Upper lobe of left lung (tissue), 6 donors: ENCODE measurements at regions not wholly inside any gene's neighbourhood (a gene's known extent, or its start where the extent isn't known, plus 50 kb on each side); places are given as distances from the start of the nearest gene placed in this dataset.
"Not testable (repeated sequence)": the region's sequence is repeated elsewhere in the genome, so short reads cannot be mapped to it uniquely, and the experiment has no call there.

ENCODE experiments used
- ATAC-seq, 2 donors: fragments of 200-7000 bp; cut with Tn5 transposase; one replicate each; pipeline ENCODE4 v1.9.1; 2022; ENCODE audit warnings: mild to moderate bottlenecking in 2 of 2, moderate library complexity in 2 of 2; ENCODE audit not compliant: low FRiP score in 2 of 2
- DNase-seq, 2 donors: peaks; one replicate each; pipeline ENCODE4 v3.0.0-alpha.2; 2019 to 2020
- H3K27ac ChIP-seq, 4 donors: fragments of 200-600 bp; sonication (generic); one replicate each; pipeline ENCODE4 v1.5.1; 2016 to 2019
- H3K27me3 ChIP-seq, 4 donors: fragments of 200-600 bp; sonication (generic); one replicate each; pipeline ENCODE4 v1.5.1; 2017 to 2019
- H3K36me3 ChIP-seq, 4 donors: fragments of 200-600 bp; sonication (generic); one replicate each; pipeline ENCODE4 v1.5.1; 2016 to 2019
- H3K4me1 ChIP-seq, 4 donors: fragments of 200-600 bp; sonication (generic); one replicate each; pipeline ENCODE4 v1.5.1; 2018 to 2019
- H3K4me3 ChIP-seq, 4 donors: fragments of 200-600 bp; sonication (generic); one replicate each; pipeline ENCODE4 v1.5.1; 2017 to 2019; ENCODE audit warnings: mild to moderate bottlenecking in 2 of 4, moderate library complexity in 1 of 4
- H3K9me3 ChIP-seq, 4 donors: fragments of 200-600 bp; sonication (generic); one replicate each; pipeline ENCODE4 v1.5.1; 2018 to 2019
- EP300 ChIP-seq, 4 donors: sonication (generic); formaldehyde crosslinking; IDR thresholded peaks; one replicate each; pipeline ENCODE4 v1.5.1; 2017; ENCODE audit warnings: antibody characterized with exemption in 4 of 4, control low read depth in 2 of 4
- POLR2A ChIP-seq, 4 donors: fragments of 450-650 bp; IDR thresholded peaks; one replicate each; pipeline ENCODE4 v1.5.1; 2016 to 2017; ENCODE audit warnings: antibody characterized with exemption in 4 of 4, mild to moderate bottlenecking in 2 of 4
- POLR2AphosphoS5 ChIP-seq, 2 donors: sonication (generic); formaldehyde crosslinking; IDR thresholded peaks; one replicate each; pipeline ENCODE4 v1.5.1; 2017; ENCODE audit warnings: antibody characterized with exemption in 2 of 2
- WGBS, 2 donors: methylation state at CpG; one replicate each; pipeline ENCODE4 v1.1.5; 2017 to 2018; 5-methylcytosine and 5-hydroxymethylcytosine counted together
- TF ChIP-seq, protein P1 (sequence below), 6 experiments: fragments of 450-650 bp in 4 of 6; fragments of 200-600 bp in 2 of 6; sonication (generic) in 2 of 6; IDR thresholded peaks; one replicate each; pipeline ENCODE4 v1.5.1; 2016 to 2019; ENCODE audit warnings: antibody characterized with exemption in 6 of 6
- donor health status: DM: no; HTN: no; CAD: no; lungs with moderate emphysema.
- donor health status: DM: no; HTN: yes; CAD: no; lungs with severe emphysema.

DNA sequence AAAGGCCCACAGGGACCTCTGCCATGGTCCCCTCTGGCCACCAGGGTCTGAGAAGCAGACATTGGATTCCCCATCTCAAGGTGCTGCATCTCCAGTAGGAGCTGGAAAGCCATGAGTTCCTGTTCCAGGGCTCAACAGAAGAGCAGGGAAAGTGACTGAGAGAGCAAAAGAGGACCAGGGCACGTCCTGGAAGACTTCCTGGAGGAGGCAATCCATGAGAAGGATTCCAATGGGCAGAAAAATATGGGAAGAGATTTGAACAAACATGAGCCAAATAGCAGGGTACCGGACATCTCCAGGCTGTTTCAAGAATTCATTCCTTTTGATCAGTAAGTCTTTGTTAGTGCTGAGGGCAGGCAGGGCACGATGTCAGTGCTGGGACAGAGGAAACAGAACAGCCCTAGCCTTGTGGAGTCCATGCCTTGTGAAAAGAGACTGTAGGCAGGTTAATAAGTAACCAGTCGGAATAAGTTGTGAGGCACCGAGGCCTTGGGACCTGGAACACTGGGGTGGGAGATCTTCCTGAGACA, 72.8 kb upstream of the TWIST2 start:
- Histone ChIP-seq H3K36me3 (no peaks in the 10 kb centered on the region), H3K4me3 (no peak overlapping the region), H3K4me1 (peaks cover 0 to 3% (median 0%) of the 10 kb centered on the region in 4 donors), H3K9me3 (peaks cover 0 to 8% (median 3%) of the 10 kb centered on the region in 4 donors), H3K27ac (no peak overlapping the region), H3K27me3 (no peaks in the 10 kb centered on the region)
- TF ChIP-seq POLR2AphosphoS5 (IDR thresholded peaks at IDR 0.05) (no peak), POLR2A (IDR thresholded peaks at IDR 0.05) (no peak), EP300 (IDR thresholded peaks at IDR 0.05) (no peak)
- TF ChIP-seq, protein P1, sequence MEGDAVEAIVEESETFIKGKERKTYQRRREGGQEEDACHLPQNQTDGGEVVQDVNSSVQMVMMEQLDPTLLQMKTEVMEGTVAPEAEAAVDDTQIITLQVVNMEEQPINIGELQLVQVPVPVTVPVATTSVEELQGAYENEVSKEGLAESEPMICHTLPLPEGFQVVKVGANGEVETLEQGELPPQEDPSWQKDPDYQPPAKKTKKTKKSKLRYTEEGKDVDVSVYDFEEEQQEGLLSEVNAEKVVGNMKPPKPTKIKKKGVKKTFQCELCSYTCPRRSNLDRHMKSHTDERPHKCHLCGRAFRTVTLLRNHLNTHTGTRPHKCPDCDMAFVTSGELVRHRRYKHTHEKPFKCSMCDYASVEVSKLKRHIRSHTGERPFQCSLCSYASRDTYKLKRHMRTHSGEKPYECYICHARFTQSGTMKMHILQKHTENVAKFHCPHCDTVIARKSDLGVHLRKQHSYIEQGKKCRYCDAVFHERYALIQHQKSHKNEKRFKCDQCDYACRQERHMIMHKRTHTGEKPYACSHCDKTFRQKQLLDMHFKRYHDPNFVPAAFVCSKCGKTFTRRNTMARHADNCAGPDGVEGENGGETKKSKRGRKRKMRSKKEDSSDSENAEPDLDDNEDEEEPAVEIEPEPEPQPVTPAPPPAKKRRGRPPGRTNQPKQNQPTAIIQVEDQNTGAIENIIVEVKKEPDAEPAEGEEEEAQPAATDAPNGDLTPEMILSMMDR (IDR thresholded peaks at IDR 0.05): no peak
- ATAC-seq (no peak), DNase-seq (no peak)
- 83 to 84% methylated on average over 5 of the region's 5 CpGs for WGBS, 2 donors

DNA sequence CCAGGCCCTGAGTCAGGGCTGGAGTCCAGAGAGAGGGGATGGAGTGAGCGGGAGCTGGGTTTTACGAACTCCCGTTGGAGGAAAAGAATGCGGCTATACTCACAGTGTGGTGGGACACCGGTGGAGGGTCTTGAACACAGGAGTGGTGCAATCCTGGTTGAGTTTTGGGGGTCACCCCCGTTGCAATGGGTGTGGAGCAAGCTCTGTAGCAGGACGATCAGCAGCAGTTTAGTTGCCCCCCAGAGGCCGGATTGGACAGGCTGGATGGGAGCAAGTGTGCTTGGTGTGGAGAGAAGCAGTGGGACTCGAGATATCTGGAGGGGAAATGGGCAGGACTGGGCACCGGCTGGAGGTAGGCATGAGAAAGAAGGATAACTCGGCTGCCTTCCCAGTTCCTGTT, 72.3 kb upstream of the TWIST2 start:
- H3K4me1 ChIP-seq: peaks cover 0 to 3% (median 0%) of the 10 kb centered on the region in 4 donors
- WGBS, 2 donors: 78 to 91% methylated on average over 11 of the region's 11 CpGs

DNA sequence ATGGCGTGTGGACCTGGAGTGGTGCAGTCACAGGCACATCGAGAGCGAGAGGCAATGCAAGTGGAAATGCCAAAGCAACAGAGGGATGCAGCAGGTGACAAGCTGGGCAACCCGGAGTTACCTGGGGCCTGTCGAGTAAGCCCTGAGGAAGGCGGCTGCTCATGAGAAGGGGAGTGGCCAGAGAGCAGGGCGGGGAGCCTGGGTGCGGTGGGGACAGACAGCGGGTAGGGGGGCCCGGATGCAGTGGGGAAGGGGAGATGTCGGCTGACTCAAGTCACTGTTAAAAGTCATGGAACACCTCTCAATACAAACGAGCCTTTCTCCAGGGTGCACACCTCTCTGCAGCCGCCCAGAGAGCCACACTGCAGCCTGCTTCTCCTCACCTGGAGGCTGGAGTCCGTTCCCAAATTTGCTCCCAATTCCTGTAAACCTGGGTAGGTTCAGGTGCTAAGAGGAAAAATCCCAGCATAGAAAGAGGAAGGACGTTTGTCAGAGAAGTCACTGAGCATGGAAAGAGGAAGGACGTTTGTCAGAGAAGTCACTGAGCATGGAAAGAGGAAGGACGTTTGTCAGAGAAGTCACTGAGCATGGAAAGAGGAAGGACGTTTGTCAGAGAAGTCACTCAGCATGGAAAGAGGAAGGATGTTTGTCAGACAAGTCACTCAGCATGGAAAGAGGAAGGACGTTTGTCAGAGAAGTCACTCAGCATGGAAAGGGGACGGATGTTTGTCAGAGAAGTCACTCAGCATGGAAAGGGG, 71.7 kb upstream of the TWIST2 start:
- ATAC-seq (no peak), DNase-seq (no peak)
- no peak overlapping the region for H3K4me3 ChIP-seq
- 62 to 74% methylated on average over 18 to 20 of the region's 20 CpGs for WGBS, 2 donors
- H3K27me3 ChIP-seq: no peaks in the 10 kb centered on the region
- H3K4me1 ChIP-seq: peaks cover 0 to 3% (median 0%) of the 10 kb centered on the region in 4 donors
- TF ChIP-seq POLR2A (IDR thresholded peaks at IDR 0.05) (no peak), POLR2AphosphoS5 (IDR thresholded peaks at IDR 0.05) (no peak), EP300 (IDR thresholded peaks at IDR 0.05) (no peak)
- TF ChIP-seq, protein P1 (IDR thresholded peaks at IDR 0.05): no peak
- H3K36me3 ChIP-seq: no peaks in the 10 kb centered on the region
- H3K27ac ChIP-seq: no peak overlapping the region
- H3K9me3 ChIP-seq: peaks cover 0 to 8% (median 3%) of the 10 kb centered on the region in 4 donors

More for the DNA sequence above, 72.3 kb upstream of the TWIST2 start:
- ATAC-seq (no peak), DNase-seq (no peak)
- Histone ChIP-seq H3K9me3 (peaks cover 0 to 8% (median 3%) of the 10 kb centered on the region in 4 donors), H3K4me3 (no peak overlapping the region), H3K27ac (no peak overlapping the region), H3K27me3 (no peaks in the 10 kb centered on the region), H3K36me3 (no peaks in the 10 kb centered on the region)
- TF ChIP-seq POLR2A (IDR thresholded peaks at IDR 0.05) (no peak), POLR2AphosphoS5 (IDR thresholded peaks at IDR 0.05) (no peak), EP300 (IDR thresholded peaks at IDR 0.05) (no peak)
- TF ChIP-seq, protein P1 (IDR thresholded peaks at IDR 0.05): no peak

DNA sequence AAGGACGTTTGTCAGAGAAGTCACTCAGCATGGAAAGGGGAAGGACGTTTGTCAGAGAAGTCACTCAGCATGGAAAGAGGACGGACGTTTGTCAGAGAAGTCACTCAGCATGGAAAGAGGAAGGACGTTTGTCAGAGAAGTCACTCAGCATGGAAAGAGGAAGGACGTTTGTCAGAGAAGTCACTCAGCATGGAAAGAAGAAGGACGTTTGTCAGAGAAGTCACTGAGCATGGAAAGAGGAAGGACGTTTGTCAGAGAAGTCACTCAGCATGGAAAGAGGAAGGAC, 71.2 kb upstream of the TWIST2 start:
- ATAC-seq, DNase-seq, H3K4me3 ChIP-seq, H3K27ac ChIP-seq, H3K4me1 ChIP-seq, H3K36me3 ChIP-seq, H3K9me3 ChIP-seq, H3K27me3 ChIP-seq: not testable (repeated sequence)
- WGBS, 2 donors: 16 to 17% methylated on average over 7 to 8 of the region's 8 CpGs

DNA sequence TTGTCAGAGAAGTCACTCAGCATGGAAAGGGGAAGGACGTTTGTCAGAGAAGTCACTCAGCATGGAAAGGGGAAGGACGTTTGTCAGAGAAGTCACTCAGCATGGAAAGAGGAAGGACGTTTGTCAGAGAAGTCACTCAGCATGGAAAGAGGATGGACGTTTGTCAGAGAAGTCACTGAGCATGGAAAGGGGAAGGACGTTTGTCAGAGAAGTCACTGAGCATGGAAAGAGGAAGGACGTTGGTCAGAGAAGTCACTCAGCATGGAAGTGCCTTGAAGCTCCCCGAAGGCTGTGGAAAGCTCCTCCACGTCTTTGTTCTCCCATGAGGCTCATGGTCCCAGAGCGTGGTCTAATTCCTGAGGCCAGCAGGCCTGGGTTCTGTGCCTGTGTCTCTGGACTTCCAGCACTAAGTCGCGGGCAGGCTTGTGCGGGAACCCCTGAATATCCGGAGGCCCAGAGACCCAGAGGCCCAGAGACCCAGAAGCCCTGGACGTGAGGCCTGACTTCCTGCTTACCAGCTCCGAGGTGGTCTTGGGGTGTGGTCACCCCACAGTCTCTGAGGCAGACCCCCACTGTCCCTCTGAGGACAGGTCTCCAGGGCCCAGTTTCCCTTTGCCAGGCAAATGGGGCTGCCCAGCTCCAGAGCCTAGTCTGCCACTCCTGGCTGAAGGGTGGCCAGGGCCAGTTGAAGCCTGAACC, 70.4 kb upstream of the TWIST2 start:
- 46 to 60% methylated on average over 8 to 13 of the region's 15 CpGs for WGBS, 2 donors
- Histone ChIP-seq H3K27me3 (no peaks in the 10 kb centered on the region), H3K4me1 (peaks cover 0 to 3% (median 0%) of the 10 kb centered on the region in 4 donors), H3K4me3 (no peak overlapping the region), H3K27ac (no peak overlapping the region), H3K9me3 (peaks cover 0 to 8% (median 3%) of the 10 kb centered on the region in 4 donors), H3K36me3 (no peaks in the 10 kb centered on the region)
- DNase-seq (no peak), ATAC-seq (no peak)
- TF ChIP-seq POLR2A (IDR thresholded peaks at IDR 0.05) (no peak), POLR2AphosphoS5 (IDR thresholded peaks at IDR 0.05) (no peak), EP300 (IDR thresholded peaks at IDR 0.05) (no peak)
- TF ChIP-seq, protein P1 (IDR thresholded peaks at IDR 0.05): no peak
